ENCODE measurements at regions not wholly inside any gene's neighbourhood (a gene's known extent, or its start where the extent isn't known, plus 50 kb on each side); places are given as distances from the start of the nearest gene placed in this dataset.

- TF ChIP-seq POLR2AphosphoS5 (IDR thresholded peaks at IDR 0.05) = no peak
- TF ChIP-seq, protein P1, sequence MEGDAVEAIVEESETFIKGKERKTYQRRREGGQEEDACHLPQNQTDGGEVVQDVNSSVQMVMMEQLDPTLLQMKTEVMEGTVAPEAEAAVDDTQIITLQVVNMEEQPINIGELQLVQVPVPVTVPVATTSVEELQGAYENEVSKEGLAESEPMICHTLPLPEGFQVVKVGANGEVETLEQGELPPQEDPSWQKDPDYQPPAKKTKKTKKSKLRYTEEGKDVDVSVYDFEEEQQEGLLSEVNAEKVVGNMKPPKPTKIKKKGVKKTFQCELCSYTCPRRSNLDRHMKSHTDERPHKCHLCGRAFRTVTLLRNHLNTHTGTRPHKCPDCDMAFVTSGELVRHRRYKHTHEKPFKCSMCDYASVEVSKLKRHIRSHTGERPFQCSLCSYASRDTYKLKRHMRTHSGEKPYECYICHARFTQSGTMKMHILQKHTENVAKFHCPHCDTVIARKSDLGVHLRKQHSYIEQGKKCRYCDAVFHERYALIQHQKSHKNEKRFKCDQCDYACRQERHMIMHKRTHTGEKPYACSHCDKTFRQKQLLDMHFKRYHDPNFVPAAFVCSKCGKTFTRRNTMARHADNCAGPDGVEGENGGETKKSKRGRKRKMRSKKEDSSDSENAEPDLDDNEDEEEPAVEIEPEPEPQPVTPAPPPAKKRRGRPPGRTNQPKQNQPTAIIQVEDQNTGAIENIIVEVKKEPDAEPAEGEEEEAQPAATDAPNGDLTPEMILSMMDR (IDR thresholded peaks at IDR 0.05) = no peak
Observed at GRCh38 chr2:234608946-234609345, 112.1 kb upstream of the ARL4C start.
